SK-N-SH treated with all-trans-retinoic acid at 6 μM for 48 hours (cell line): ENCODE measurements at regions not wholly inside any gene's neighbourhood (a gene's known extent, or its start where the extent isn't known, plus 50 kb on each side); places are given as distances from the start of the nearest gene placed in this dataset.

Source experiments
- ATAC-seq: fragments of 200-7000 bp; cut with Tn5 transposase; 3 replicates; pipeline ENCODE4 v1.9.1; 2020; ENCODE audit warnings: mild to moderate bottlenecking, moderate library complexity
- ARNTL ChIP-seq: fragments of 450-650 bp; formaldehyde crosslinking; IDR thresholded peaks from 2 replicates; pipeline ENCODE4 v1.5.0; 2020; ENCODE audit warnings: low read depth, mild to moderate bottlenecking, moderate library complexity, borderline replicate concordance
- BACH2 ChIP-seq: fragments of 250-450 bp; sonication (Bioruptor Pico); IDR thresholded peaks from 2 replicates; pipeline ENCODE4 v1.9.0; 2021; ENCODE audit warnings: mild to moderate bottlenecking, borderline replicate concordance
- CSDC2 ChIP-seq: fragments of 250-450 bp; sonication (Bioruptor Pico); IDR thresholded peaks from 2 replicates; pipeline ENCODE4 v1.5.0; 2020; ENCODE audit warnings: mild to moderate bottlenecking, moderate library complexity
- CSRNP3 ChIP-seq: fragments of 250-450 bp; sonication (Bioruptor Pico); IDR thresholded peaks from 2 replicates; pipeline ENCODE4 v1.5.1; 2021; ENCODE audit warnings: mild to moderate bottlenecking, moderate library complexity
- ESRRG ChIP-seq: fragments of 250-450 bp; sonication (Bioruptor Pico); IDR thresholded peaks from 2 replicates; pipeline ENCODE4 v1.6.1; 2021; ENCODE audit warnings: mild to moderate bottlenecking
- GLIS3 ChIP-seq: fragments of 250-450 bp; sonication (Bioruptor Pico); IDR thresholded peaks from 2 replicates; pipeline ENCODE4 v1.5.0; 2020; ENCODE audit warnings: mild to moderate bottlenecking, moderate library complexity
- ISL1 ChIP-seq: fragments of 250-450 bp; sonication (Bioruptor Pico); IDR thresholded peaks from 2 replicates; pipeline ENCODE4 v2.1.2; 2022; ENCODE audit warnings: mild to moderate bottlenecking, moderate library complexity
- OSR1 ChIP-seq: fragments of 250-450 bp; sonication (Bioruptor Pico); IDR thresholded peaks from 2 replicates; pipeline ENCODE4 v1.8.0; 2022; ENCODE audit warnings: moderate library complexity, mild to moderate bottlenecking, inconsistent platforms
- PATZ1 ChIP-seq: fragments of 250-450 bp; sonication (Bioruptor Pico); IDR thresholded peaks from 2 replicates; pipeline ENCODE4 v1.8.0; 2020; ENCODE audit warnings: mild to moderate bottlenecking, moderate library complexity, borderline replicate concordance
- POU6F1 ChIP-seq: fragments of 250-450 bp; sonication (Bioruptor Pico); IDR thresholded peaks from 2 replicates; pipeline ENCODE4 v1.8.0; 2021; ENCODE audit warnings: low read depth, mild to moderate bottlenecking, moderate library complexity, borderline replicate concordance
- RARB ChIP-seq: fragments of 250-450 bp; sonication (Bioruptor Pico); IDR thresholded peaks from 2 replicates; pipeline ENCODE4 v1.8.0; 2021; ENCODE audit warnings: mild to moderate bottlenecking, moderate library complexity
- SNAI2 ChIP-seq: fragments of 250-450 bp; sonication (Bioruptor Pico); IDR thresholded peaks from 2 replicates; pipeline ENCODE4 v1.5.0; 2020; ENCODE audit warnings: mild to moderate bottlenecking, moderate library complexity
- TCF4 ChIP-seq: fragments of 250-450 bp; sonication (Bioruptor Pico); IDR thresholded peaks from 2 replicates; pipeline ENCODE4 v1.8.0; 2021; ENCODE audit warnings: mild to moderate bottlenecking, moderate library complexity, borderline replicate concordance
- TOX ChIP-seq: fragments of 250-450 bp; sonication (Bioruptor Pico); IDR thresholded peaks from 2 replicates; pipeline ENCODE4 v1.8.0; 2021; ENCODE audit warnings: mild to moderate bottlenecking, moderate library complexity, borderline replicate concordance
- TSHZ2 ChIP-seq: fragments of 250-450 bp; sonication (Bioruptor Pico); IDR thresholded peaks from 2 replicates; pipeline ENCODE4 v1.5.0; 2020; ENCODE audit warnings: mild to moderate bottlenecking, moderate library complexity
- ZC3H10 ChIP-seq: fragments of 250-450 bp; sonication (Bioruptor Pico); IDR thresholded peaks from 2 replicates; pipeline ENCODE4 v1.5.1; 2021; ENCODE audit warnings: mild to moderate bottlenecking, moderate library complexity
- ZFP3 ChIP-seq: fragments of 250-450 bp; sonication (Bioruptor Pico); IDR thresholded peaks from 2 replicates; pipeline ENCODE4 v1.5.0; 2020; ENCODE audit warnings: mild to moderate bottlenecking, moderate library complexity
- ZFP30 ChIP-seq: fragments of 450-650 bp; formaldehyde crosslinking; IDR thresholded peaks from 2 replicates; pipeline ENCODE4 v1.5.0; 2022; ENCODE audit warnings: mild to moderate bottlenecking, moderate library complexity
- ZNF565 ChIP-seq: fragments of 450-650 bp; formaldehyde crosslinking; conservative IDR thresholded peaks from 2 replicates; pipeline ENCODE4 v1.5.0; 2020; ENCODE audit warnings: low read depth, mild to moderate bottlenecking, moderate library complexity
- ZNF70 ChIP-seq: fragments of 450-650 bp; formaldehyde crosslinking; IDR thresholded peaks from 2 replicates; pipeline ENCODE4 v1.5.0; 2020; ENCODE audit warnings: mild to moderate bottlenecking, moderate library complexity
- ZNF8 ChIP-seq: fragments of 450-650 bp; formaldehyde crosslinking; IDR thresholded peaks from 2 replicates; pipeline ENCODE4 v1.5.0; 2020; ENCODE audit warnings: mild to moderate bottlenecking, moderate library complexity

- TF ChIP-seq TSHZ2 (CRISPR knock-in tag) (no peak), GLIS3 (CRISPR knock-in tag) (no peak), ZNF8 (CRISPR knock-in tag) (no peak), PATZ1 (no peak), ZNF565 (CRISPR knock-in tag) (no peak)
Observed at GRCh38 chr10:131490991-131491594, 179.6 kb upstream of the TCERG1L start (continued).

GRCh38 chr10:131492211-131492857 lies 180.8 kb upstream of the TCERG1L start:
- no peak for TF ChIP-seq ZNF565 (CRISPR knock-in tag)
- no peak for ATAC-seq

GRCh38 chr10:131493432-131493831 lies 181.9 kb upstream of the TCERG1L start:
- no peak for ATAC-seq
- TF ChIP-seq ZFP3 (no peak), SNAI2 (CRISPR knock-in tag) (no peak), BACH2 (no peak), ESRRG (no peak), ARNTL (CRISPR knock-in tag) (no peak), ZC3H10 (CRISPR knock-in tag) (no peak), ZNF70 (CRISPR knock-in tag) (no peak), TOX (CRISPR knock-in tag) (no peak), TSHZ2 (CRISPR knock-in tag) (no peak), ISL1 (CRISPR knock-in tag) (no peak), CSDC2 (no peak), OSR1 (CRISPR knock-in tag) (no peak), ZNF565 (CRISPR knock-in tag) (no peak), CSRNP3 (CRISPR knock-in tag) (no peak), TCF4 (no peak), GLIS3 (CRISPR knock-in tag) (no peak), ZNF8 (CRISPR knock-in tag) (no peak), ZFP30 (CRISPR knock-in tag) (no peak), RARB (CRISPR knock-in tag) (no peak), POU6F1 (CRISPR knock-in tag) (no peak)
